ENCODE measurements at regions not wholly inside any gene's neighbourhood (a gene's known extent, or its start where the extent isn't known, plus 50 kb on each side); places are given as distances from the start of the nearest gene placed in this dataset.

- no peak for TF ChIP-seq CTCF (conservative IDR thresholded peaks at IDR 0.05; ENCODE audit: low read length)
- no peak overlapping the region for H3K4me3 ChIP-seq (ENCODE audit: low read length)
Observed at GRCh38 chr6:10098756-10099528, 315.9 kb downstream of the TFAP2A start.

GRCh38 chr6:10093282-10093681 is 321.6 kb downstream of the TFAP2A start:
- no peak overlapping the region for H3K4me3 ChIP-seq (ENCODE audit: low read length)
- DNase-seq (ENCODE audit: low read depth): no peak
- no peak for TF ChIP-seq CTCF (conservative IDR thresholded peaks at IDR 0.05; ENCODE audit: low read length)

More at GRCh38 chr6:10098756-10099528, 315.9 kb downstream of the TFAP2A start:
- DNase-seq (ENCODE audit: low read depth): no peak

GRCh38 chr6:10084111-10084986 is 330.5 kb downstream of the TFAP2A start:
- no peak for TF ChIP-seq CTCF (conservative IDR thresholded peaks at IDR 0.05; ENCODE audit: low read length)
- no peak overlapping the region for H3K4me3 ChIP-seq (ENCODE audit: low read length)
- DNase-seq (ENCODE audit: low read depth): no peak

- no peak overlapping the region for H3K4me3 ChIP-seq (ENCODE audit: low read length)
- DNase-seq (ENCODE audit: low read depth): no peak
- TF ChIP-seq CTCF (conservative IDR thresholded peaks at IDR 0.05; ENCODE audit: low read length): no peak
Observed at GRCh38 chr6:10082385-10082784, 332.5 kb downstream of the TFAP2A start.

GRCh38 chr6:10081957-10082356 is 332.9 kb downstream of the TFAP2A start:
- no peak for TF ChIP-seq CTCF (conservative IDR thresholded peaks at IDR 0.05; ENCODE audit: low read length)
- no peak overlapping the region for H3K4me3 ChIP-seq (ENCODE audit: low read length)
- DNase-seq (ENCODE audit: low read depth): no peak

- no peak for TF ChIP-seq CTCF (conservative IDR thresholded peaks at IDR 0.05; ENCODE audit: low read length)
- no peak for DNase-seq (ENCODE audit: low read depth)
- no peak overlapping the region for H3K4me3 ChIP-seq (ENCODE audit: low read length)
Observed at GRCh38 chr6:10081075-10081474, 333.8 kb downstream of the TFAP2A start.

All from AG10803 (cell line).